Superior temporal gyrus (tissue), 1 donor: ENCODE measurements at regions not wholly inside any gene's neighbourhood (a gene's known extent, or its start where the extent isn't known, plus 50 kb on each side); places are given as distances from the start of the nearest gene placed in this dataset.

ENCODE experiments used
- DNase-seq: peaks from one replicate; pipeline ENCODE4 v3.0.0-alpha.2; 2016; ENCODE audit errors: extremely low spot score

DNA sequence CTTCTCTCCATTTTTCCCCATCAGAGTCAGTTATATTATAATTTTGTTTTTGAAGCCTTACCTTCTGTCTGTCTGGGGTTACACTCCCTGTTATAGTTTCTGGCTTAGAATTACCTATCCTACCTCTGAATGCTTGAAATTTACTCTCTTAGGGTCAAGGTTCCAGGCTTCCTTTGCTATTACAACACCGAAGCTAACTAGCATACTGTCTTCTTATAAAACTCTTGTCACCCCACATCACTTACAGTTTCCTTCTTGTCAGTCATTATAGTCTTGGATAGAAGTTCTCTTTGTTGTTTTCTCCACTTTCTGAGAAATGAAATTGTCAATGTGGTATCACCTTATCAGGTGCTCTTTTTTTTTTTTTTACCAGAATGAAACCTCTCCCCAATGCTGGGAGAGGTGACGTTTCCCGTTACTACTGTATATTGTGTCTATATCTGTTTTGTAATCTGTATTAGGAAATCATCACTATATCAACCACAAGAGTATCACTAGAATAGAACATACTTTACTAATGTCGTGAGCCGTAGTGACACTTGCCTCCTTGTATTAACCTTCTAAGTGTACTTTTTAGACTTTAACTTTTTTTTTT lies 69.2 kb upstream of the PSMA6 start:
- no peak for DNase-seq

DNA sequence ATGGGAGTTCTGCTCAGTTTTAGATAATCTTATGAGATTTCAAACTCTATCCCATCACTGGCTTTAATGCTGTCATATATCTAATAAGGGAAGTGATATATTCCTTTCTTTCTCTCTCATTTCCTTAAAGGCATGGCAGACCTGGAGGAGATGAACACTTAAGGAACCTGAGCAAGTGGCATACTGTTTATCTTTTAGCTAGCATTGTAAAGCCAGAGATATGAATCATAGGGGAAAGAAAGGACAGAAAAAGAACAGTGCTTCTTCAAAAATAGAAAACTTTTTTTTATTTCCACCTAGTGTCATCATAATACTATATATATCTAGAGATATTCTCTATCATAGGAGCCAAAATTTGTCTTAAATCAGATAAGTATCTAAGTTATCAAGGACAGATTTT lies 68.3 kb upstream of the PSMA6 start:
- DNase-seq, result no peak

- DNase-seq, result no peak
These were observed 67.6 kb upstream of the PSMA6 start for GRCh38 chr14:35224615-35225014.

GRCh38 chr14:35229084-35229791 lies 62.9 kb upstream of the PSMA6 start:
- no peak for DNase-seq

GRCh38 chr14:35229792-35230089 lies 62.4 kb upstream of the PSMA6 start:
- no peak for DNase-seq

- no peak for DNase-seq
These were observed 60.9 kb upstream of the PSMA6 start for GRCh38 chr14:35231207-35231760.

DNA sequence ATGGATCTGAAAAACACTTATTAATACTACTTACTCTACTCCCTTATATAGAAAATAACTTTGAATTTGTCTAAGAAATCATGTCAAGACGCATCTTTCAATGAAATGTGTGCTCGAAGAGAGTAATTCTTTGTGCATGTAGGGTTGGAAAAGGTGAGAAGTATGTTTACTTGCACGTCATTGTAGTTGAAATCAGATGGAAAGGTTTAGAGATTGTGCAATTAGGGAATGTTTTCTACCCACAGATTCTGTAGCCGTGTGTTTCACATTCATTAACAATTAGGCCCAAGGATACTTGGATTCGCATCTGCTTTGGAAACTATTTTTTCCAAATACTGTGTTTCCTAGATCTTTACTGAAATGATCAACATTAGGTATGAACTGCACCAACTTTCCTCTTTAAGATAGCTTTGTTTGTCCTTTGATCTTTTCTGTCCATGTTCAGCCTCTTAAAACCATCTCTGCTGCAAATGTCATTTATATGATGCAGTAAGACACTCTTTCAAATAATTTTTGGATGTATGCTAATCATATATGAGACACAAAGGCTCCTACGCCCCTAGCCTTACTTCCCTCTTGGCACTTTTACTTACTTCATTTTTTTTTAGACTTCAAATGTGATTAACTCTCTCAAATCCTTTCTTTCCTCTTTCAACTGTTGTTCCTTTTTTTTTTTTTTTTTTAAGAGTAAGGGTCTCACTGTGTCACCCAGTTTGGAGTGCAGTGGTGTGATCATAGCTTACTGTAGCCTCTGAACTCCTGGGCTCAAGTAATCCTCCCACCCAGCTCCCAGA lies 58.0 kb upstream of the PSMA6 start:
- DNase-seq, result no peak

GRCh38 chr14:35235840-35236239 lies 56.3 kb upstream of the PSMA6 start:
- DNase-seq, result no peak

GRCh38 chr14:35236806-35237205 lies 55.4 kb upstream of the PSMA6 start:
- no peak for DNase-seq

GRCh38 chr14:35240231-35240630 lies 52.0 kb upstream of the PSMA6 start:
- no peak for DNase-seq
